HEK293 (cell line): ENCODE measurements at regions not wholly inside any gene's neighbourhood (a gene's known extent, or its start where the extent isn't known, plus 50 kb on each side); places are given as distances from the start of the nearest gene placed in this dataset.

Experiments
- CTCF ChIA-PET: fragments of 350-600 bp; formaldehyde crosslinking; extraction: SDS; loops from one replicate; lab custom pipeline; 2021; ENCODE audit warnings: antibody characterized with exemption; lab: Yijun Ruan, JAX
- POLR2A ChIA-PET: fragments of 300-600 bp; formaldehyde crosslinking; extraction: SDS; loops from one replicate; lab custom pipeline; 2020; ENCODE audit warnings: antibody characterized with exemption, inconsistent platforms; lab: Yijun Ruan, JAX
- H3K27ac ChIP-seq: fragments of 200-500 bp; sonication (Bioruptor generic); 2 replicates; pipeline ENCODE4 v1.5.1; 2014; ENCODE audit warnings: low read depth, low read length, control low read depth, inconsistent platforms; ENCODE audit errors: extremely low read depth
- H3K36me3 ChIP-seq, 2 experiments: fragments of 200-500 bp in 1 of 2; sonication (Bioruptor generic) in 1 of 2; 1 replicate in 1 of 2; 2 replicates in 1 of 2; pipeline ENCODE4 v1.5.1; 2014 to 2017; ENCODE audit warnings: inconsistent platforms in 2 of 2, low read length in 2 of 2; ENCODE audit not compliant: control insufficient read depth in 2 of 2, insufficient read depth in 1 of 2
- H3K4me1 ChIP-seq: fragments of 200-500 bp; sonication (Bioruptor generic); 2 replicates; pipeline ENCODE4 v1.5.1; 2014; ENCODE audit warnings: mild to moderate bottlenecking, low read length, inconsistent platforms; ENCODE audit not compliant: control insufficient read depth, insufficient read depth
- H3K4me3 ChIP-seq: 2 replicates; pipeline ENCODE4 v1.5.1; 2011; ENCODE audit warnings: low read depth, mild to moderate bottlenecking, control low read depth, low read length, moderate library complexity
- H3K9me3 ChIP-seq: fragments of 200-500 bp; sonication (Bioruptor generic); 2 replicates; pipeline ENCODE4 v1.5.1; 2014; ENCODE audit warnings: low read depth, low read length, inconsistent platforms; ENCODE audit not compliant: control insufficient read depth, insufficient read depth
- BCL11A ChIP-seq: fragments of 450-650 bp; formaldehyde crosslinking; IDR thresholded peaks from 2 replicates; pipeline ENCODE4 v1.5.1; 2016; ENCODE audit warnings: low read depth, missing biosample characterization, missing genetic modification characterization
- GLIS1 ChIP-seq: fragments of 450-650 bp; formaldehyde crosslinking; IDR thresholded peaks from 2 replicates; pipeline ENCODE4 v1.5.1; 2016; ENCODE audit warnings: missing biosample characterization, missing genetic modification characterization
- HOXA7 ChIP-seq: sonication (generic); formaldehyde crosslinking; IDR thresholded peaks from 2 replicates; pipeline ENCODE4 v1.8.1; 2022; ENCODE audit warnings: missing genetic modification reagents, borderline replicate concordance
- TCF7L2 ChIP-seq: IDR thresholded peaks from 2 replicates; pipeline ENCODE4 v1.6.1; 2011; ENCODE audit warnings: low read depth, mild to moderate bottlenecking, inconsistent platforms, low read length, moderate library complexity, borderline replicate concordance
- ZNF112 ChIP-seq: fragments of 450-650 bp; formaldehyde crosslinking; IDR thresholded peaks from 2 replicates; pipeline ENCODE4 v1.5.0; 2017; ENCODE audit warnings: missing biosample characterization, missing genetic modification characterization
- ZNF140 ChIP-seq: fragments of 450-650 bp; formaldehyde crosslinking; IDR thresholded peaks from 2 replicates; pipeline ENCODE4 v1.5.1; 2016; ENCODE audit warnings: missing biosample characterization, missing genetic modification characterization
- ZNF155 ChIP-seq: fragments of 450-650 bp; formaldehyde crosslinking; IDR thresholded peaks from 2 replicates; pipeline ENCODE4 v1.5.1; 2016; ENCODE audit warnings: missing biosample characterization, missing genetic modification characterization
- ZNF19 ChIP-seq: fragments of 450-650 bp; formaldehyde crosslinking; IDR thresholded peaks from 2 replicates; pipeline ENCODE4; 2016; ENCODE audit warnings: missing biosample characterization, missing genetic modification characterization, low read depth
- ZNF2 ChIP-seq: fragments of 450-650 bp; formaldehyde crosslinking; IDR thresholded peaks from 2 replicates; pipeline ENCODE4 v1.5.1; 2016; ENCODE audit warnings: missing biosample characterization, missing genetic modification characterization
- ZNF514 ChIP-seq: fragments of 450-650 bp; formaldehyde crosslinking; IDR thresholded peaks from 2 replicates; pipeline ENCODE4 v1.5.1; 2016; ENCODE audit warnings: missing biosample characterization, missing genetic modification characterization
- ZNF544 ChIP-seq: fragments of 450-650 bp; formaldehyde crosslinking; IDR thresholded peaks from 2 replicates; pipeline ENCODE4 v1.5.0; 2017; ENCODE audit warnings: missing biosample characterization, missing genetic modification characterization
- ZNF571 ChIP-seq: fragments of 450-650 bp; formaldehyde crosslinking; IDR thresholded peaks from 2 replicates; pipeline ENCODE4 v1.5.0; 2017; ENCODE audit warnings: missing biosample characterization, missing genetic modification characterization
- ZNF624 ChIP-seq: fragments of 450-650 bp; formaldehyde crosslinking; IDR thresholded peaks from 2 replicates; pipeline ENCODE4 v1.5.1; 2017; ENCODE audit warnings: missing biosample characterization, missing genetic modification characterization
- ZNF626 ChIP-seq: fragments of 450-650 bp; sonication (Bioruptor Pico); formaldehyde crosslinking; IDR thresholded peaks from 2 replicates; pipeline ENCODE4 v1.5.1; 2018; ENCODE audit warnings: missing biosample characterization, missing genetic modification characterization, inconsistent platforms
- ZNF677 ChIP-seq: fragments of 450-650 bp; IDR thresholded peaks from 2 replicates; pipeline ENCODE4 v1.5.0; 2018; ENCODE audit warnings: missing biosample characterization, mild to moderate bottlenecking, missing genetic modification characterization, moderate library complexity
- ZNF777 ChIP-seq: fragments of 450-650 bp; formaldehyde crosslinking; IDR thresholded peaks from 2 replicates; pipeline ENCODE4 v1.5.1; 2017; ENCODE audit warnings: missing biosample characterization, missing genetic modification characterization, borderline replicate concordance
- ZNF843 ChIP-seq: fragments of 450-650 bp; formaldehyde crosslinking; IDR thresholded peaks from 2 replicates; pipeline ENCODE4 v1.5.1; 2016; ENCODE audit warnings: missing biosample characterization, missing genetic modification characterization
- TF ChIP-seq, protein P1 (sequence below): fragments of 450-650 bp; formaldehyde crosslinking; conservative IDR thresholded peaks from 2 replicates; pipeline ENCODE4 v1.5.1; 2016; ENCODE audit warnings: low read depth, missing biosample characterization, missing genetic modification characterization
- TF ChIP-seq, protein P2 (sequence below): fragments of 450-650 bp; formaldehyde crosslinking; IDR thresholded peaks from 2 replicates; pipeline ENCODE4 v1.5.1; 2016; ENCODE audit warnings: missing biosample characterization, missing genetic modification characterization, low read depth
- TF ChIP-seq, protein P3 (sequence below): fragments of 450-650 bp; formaldehyde crosslinking; IDR thresholded peaks from 2 replicates; pipeline ENCODE4 v1.5.1; 2016; ENCODE audit warnings: missing biosample characterization, missing genetic modification characterization
- TF ChIP-seq, protein P4 (sequence below): fragments of 450-650 bp; formaldehyde crosslinking; IDR thresholded peaks from 2 replicates; pipeline ENCODE4 v1.5.1; 2016; ENCODE audit warnings: missing biosample characterization, missing genetic modification characterization
- TF ChIP-seq, protein P5 (sequence below): fragments of 450-650 bp; formaldehyde crosslinking; IDR thresholded peaks from 2 replicates; pipeline ENCODE4 v1.5.1; 2016; ENCODE audit warnings: missing biosample characterization, missing genetic modification characterization
- TF ChIP-seq, protein P6 (sequence below): fragments of 450-650 bp; formaldehyde crosslinking; IDR thresholded peaks from 2 replicates; pipeline ENCODE4 v1.5.1; 2017; ENCODE audit warnings: missing biosample characterization, missing genetic modification characterization

DNA sequence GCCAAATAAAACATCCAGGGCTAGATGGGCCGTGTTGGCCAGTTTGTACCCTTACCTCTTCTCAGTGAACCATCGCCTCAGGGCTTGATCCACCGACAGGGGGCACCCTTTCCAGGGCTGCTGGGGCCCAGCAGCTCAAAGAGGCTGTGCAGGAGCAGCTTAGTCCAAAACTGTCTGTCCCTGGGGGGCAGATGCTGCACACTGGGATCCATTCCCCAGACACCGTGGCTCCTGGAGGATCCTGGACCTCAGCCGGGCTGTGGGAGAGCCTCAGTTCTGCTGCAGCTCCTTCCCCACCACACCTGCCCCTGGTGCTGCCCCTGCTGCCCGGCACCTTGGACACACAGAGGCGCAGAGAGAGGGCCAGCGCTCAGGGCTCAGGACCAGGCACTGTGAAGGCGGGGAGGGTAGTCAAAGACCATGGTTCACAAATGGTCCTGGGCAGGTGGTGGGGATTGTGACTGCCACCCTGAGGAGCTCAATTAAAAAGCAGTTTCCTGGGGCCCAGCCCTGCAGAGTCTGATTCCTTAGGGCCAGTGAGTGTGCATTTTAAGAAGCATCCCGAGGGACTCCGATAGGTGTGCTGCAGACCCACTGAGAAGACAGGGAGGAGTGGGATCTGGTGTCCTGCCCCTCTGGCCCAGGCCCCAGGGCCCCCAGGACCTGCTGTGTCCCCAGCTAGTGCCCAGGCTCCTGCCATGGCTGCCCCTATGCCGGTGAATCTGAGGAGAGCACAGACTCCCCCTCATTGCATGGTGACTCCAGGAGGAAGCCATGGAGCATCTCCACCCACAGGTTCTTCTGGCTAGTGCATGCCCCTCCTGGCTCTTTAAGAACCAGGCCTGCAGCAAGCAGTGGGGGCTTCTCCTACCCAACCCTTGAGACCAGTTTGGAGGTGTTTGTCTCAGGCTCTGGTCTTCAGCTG, 86.5 kb upstream of the PRR20G start:
- H3K9me3 ChIP-seq: no peaks in the 10 kb centered on the region
- CTCF ChIA-PET: interaction anchor here (0.6 to 2.1 kb wide), 14 partner anchors 8 to 850 kb away, joined by 3 to 12 read pairs (median 4); no protein-coding TSS in a partner anchor
- no peak overlapping the region for H3K27ac ChIP-seq
- H3K4me1 ChIP-seq: no peaks in the 10 kb centered on the region
- POLR2A ChIA-PET: no interaction called here
- no peaks in the 10 kb centered on the region for H3K36me3 ChIP-seq
- no peak overlapping the region for H3K4me3 ChIP-seq
- TF ChIP-seq ZNF843 (tag by site-specific recombination) (no peak), HOXA7 (CRISPR knock-in tag) (no peak), GLIS1 (tag by site-specific recombination) (peak; percentile 50), ZNF544 (tag by site-specific recombination) (no peak), ZNF571 (tag by site-specific recombination) (no peak)
- TF ChIP-seq, protein P1, sequence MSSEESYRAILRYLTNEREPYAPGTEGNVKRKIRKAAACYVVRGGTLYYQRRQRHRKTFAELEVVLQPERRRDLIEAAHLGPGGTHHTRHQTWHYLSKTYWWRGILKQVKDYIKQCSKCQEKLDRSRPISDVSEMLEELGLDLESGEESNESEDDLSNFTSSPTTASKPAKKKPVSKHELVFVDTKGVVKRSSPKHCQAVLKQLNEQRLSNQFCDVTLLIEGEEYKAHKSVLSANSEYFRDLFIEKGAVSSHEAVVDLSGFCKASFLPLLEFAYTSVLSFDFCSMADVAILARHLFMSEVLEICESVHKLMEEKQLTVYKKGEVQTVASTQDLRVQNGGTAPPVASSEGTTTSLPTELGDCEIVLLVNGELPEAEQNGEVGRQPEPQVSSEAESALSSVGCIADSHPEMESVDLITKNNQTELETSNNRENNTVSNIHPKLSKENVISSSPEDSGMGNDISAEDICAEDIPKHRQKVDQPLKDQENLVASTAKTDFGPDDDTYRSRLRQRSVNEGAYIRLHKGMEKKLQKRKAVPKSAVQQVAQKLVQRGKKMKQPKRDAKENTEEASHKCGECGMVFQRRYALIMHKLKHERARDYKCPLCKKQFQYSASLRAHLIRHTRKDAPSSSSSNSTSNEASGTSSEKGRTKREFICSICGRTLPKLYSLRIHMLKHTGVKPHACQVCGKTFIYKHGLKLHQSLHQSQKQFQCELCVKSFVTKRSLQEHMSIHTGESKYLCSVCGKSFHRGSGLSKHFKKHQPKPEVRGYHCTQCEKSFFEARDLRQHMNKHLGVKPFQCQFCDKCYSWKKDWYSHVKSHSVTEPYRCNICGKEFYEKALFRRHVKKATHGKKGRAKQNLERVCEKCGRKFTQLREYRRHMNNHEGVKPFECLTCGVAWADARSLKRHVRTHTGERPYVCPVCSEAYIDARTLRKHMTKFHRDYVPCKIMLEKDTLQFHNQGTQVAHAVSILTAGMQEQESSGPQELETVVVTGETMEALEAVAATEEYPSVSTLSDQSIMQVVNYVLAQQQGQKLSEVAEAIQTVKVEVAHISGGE: no peak
- TF ChIP-seq, protein P2, sequence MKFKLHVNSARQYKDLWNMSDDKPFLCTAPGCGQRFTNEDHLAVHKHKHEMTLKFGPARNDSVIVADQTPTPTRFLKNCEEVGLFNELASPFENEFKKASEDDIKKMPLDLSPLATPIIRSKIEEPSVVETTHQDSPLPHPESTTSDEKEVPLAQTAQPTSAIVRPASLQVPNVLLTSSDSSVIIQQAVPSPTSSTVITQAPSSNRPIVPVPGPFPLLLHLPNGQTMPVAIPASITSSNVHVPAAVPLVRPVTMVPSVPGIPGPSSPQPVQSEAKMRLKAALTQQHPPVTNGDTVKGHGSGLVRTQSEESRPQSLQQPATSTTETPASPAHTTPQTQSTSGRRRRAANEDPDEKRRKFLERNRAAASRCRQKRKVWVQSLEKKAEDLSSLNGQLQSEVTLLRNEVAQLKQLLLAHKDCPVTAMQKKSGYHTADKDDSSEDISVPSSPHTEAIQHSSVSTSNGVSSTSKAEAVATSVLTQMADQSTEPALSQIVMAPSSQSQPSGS (tag by site-specific recombination): no peak
- TF ChIP-seq, protein P3, sequence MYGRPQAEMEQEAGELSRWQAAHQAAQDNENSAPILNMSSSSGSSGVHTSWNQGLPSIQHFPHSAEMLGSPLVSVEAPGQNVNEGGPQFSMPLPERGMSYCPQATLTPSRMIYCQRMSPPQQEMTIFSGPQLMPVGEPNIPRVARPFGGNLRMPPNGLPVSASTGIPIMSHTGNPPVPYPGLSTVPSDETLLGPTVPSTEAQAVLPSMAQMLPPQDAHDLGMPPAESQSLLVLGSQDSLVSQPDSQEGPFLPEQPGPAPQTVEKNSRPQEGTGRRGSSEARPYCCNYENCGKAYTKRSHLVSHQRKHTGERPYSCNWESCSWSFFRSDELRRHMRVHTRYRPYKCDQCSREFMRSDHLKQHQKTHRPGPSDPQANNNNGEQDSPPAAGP (tag by site-specific recombination): no peak

DNA sequence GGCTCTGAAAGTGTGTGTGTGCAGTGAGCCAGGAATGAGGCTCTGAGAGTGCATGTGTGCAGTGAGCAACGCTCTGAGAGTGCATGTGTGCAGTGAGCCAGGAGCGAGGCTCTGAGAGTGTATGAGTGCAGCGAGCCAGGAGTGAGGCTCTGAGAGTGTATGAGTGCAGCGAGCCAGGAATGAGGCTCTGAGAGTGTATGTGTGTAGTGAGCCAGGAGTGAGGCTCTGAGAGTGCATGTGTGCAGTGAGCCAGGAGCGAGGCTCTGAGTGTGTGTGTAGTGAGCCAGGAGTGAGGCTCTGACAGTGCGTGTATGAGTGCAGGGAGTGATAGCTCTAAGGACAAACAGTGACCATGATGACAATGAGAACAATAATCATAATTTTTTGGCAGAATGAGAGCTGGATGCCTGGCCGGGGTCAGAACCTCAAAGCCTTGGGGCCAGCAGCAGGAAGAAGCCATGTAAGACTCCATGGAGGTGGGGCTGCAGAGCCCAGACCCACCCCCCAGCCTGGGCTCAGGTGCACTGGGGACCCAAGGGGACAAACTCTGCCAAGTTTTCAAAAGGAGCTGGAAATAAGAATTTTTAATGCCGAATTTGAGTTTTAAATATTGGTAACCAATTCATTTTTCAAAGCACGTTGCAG, 85.7 kb upstream of the PRR20G start:
- Histone ChIP-seq H3K4me3 (no peak overlapping the region), H3K36me3 (no peaks in the 10 kb centered on the region)
- CTCF ChIA-PET: interaction anchor here (0.8 to 2.1 kb wide), 10 partner anchors 7 to 299 kb away, joined by 3 to 12 read pairs (median 4); no protein-coding TSS in a partner anchor
- POLR2A ChIA-PET: no interaction called here
- TF ChIP-seq, protein P4, sequence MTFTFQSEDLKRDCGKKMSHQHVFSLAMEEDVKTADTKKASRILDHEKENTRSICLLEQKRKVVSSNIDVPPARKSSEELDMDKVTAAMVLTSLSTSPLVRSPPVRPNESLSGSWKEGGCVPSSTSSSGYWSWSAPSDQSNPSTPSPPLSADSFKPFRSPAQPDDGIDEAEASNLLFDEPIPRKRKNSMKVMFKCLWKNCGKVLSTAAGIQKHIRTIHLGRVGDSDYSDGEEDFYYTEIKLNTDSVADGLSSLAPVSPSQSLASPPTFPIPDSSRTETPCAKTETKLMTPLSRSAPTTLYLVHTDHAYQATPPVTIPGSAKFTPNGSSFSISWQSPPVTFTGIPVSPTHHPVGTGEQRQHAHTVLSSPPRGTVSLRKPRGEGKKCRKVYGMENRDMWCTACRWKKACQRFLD: no peak
- TF ChIP-seq, protein P5, sequence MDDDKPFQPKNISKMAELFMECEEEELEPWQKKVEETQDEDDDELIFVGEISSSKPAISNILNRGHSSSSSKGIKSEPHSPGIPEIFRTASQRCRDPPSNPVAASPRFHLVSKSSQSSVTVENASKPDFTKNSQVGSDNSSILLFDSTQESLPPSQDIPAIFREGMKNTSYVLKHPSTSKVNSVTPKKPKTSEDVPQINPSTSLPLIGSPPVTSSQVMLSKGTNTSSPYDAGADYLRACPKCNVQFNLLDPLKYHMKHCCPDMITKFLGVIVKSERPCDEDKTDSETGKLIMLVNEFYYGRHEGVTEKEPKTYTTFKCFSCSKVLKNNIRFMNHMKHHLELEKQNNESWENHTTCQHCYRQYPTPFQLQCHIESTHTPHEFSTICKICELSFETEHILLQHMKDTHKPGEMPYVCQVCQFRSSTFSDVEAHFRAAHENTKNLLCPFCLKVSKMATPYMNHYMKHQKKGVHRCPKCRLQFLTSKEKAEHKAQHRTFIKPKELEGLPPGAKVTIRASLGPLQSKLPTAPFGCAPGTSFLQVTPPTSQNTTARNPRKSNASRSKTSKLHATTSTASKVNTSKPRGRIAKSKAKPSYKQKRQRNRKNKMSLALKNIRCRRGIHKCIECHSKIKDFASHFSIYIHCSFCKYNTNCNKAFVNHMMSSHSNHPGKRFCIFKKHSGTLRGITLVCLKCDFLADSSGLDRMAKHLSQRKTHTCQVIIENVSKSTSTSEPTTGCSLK (tag by site-specific recombination): no peak
- TF ChIP-seq ZNF155 (tag by site-specific recombination): no peak
- no peak for TF ChIP-seq ZNF112 (tag by site-specific recombination)
- no peak for TF ChIP-seq ZNF2 (tag by site-specific recombination)
- no peak for TF ChIP-seq ZNF626 (tag by site-specific recombination)
- no peak for TF ChIP-seq ZNF140 (tag by site-specific recombination)
- TF ChIP-seq ZNF777 (tag by site-specific recombination): no peak
- no peak for TF ChIP-seq BCL11A (tag by site-specific recombination)
- no peak for TF ChIP-seq ZNF19
- TF ChIP-seq ZNF514 (tag by site-specific recombination): no peak
- TF ChIP-seq ZNF677 (tag by site-specific recombination): no peak
- TF ChIP-seq TCF7L2: no peak
- no peak for TF ChIP-seq ZNF624
- TF ChIP-seq, protein P6, sequence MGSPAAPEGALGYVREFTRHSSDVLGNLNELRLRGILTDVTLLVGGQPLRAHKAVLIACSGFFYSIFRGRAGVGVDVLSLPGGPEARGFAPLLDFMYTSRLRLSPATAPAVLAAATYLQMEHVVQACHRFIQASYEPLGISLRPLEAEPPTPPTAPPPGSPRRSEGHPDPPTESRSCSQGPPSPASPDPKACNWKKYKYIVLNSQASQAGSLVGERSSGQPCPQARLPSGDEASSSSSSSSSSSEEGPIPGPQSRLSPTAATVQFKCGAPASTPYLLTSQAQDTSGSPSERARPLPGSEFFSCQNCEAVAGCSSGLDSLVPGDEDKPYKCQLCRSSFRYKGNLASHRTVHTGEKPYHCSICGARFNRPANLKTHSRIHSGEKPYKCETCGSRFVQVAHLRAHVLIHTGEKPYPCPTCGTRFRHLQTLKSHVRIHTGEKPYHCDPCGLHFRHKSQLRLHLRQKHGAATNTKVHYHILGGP (tag by site-specific recombination): no peak
- TF ChIP-seq, all 188 proteins: peak for 0
- H3K4me1 ChIP-seq: no peaks in the 10 kb centered on the region
- no peak overlapping the region for H3K27ac ChIP-seq
- H3K9me3 ChIP-seq: no peaks in the 10 kb centered on the region
